Fibroblast of skin of left quadriceps (primary cell): ENCODE measurements at regions not wholly inside any gene's neighbourhood (a gene's known extent, or its start where the extent isn't known, plus 50 kb on each side); places are given as distances from the start of the nearest gene placed in this dataset.
"Not testable (repeated sequence)": the region's sequence is repeated elsewhere in the genome, so short reads cannot be mapped to it uniquely, and the experiment has no call there.

Experiments
- DNase-seq, 2 experiments: peaks; one replicate each; pipeline ENCODE4 v3.0.0-alpha.2; 2013; ENCODE audit warnings: low read depth in 2 of 2

- DNase-seq = no peak
These were observed 55.1 kb downstream of the SOX9 start for GRCh38 chr17:72175787-72176515.

GRCh38 chr17:72176516-72176851 lies 55.7 kb downstream of the SOX9 start:
- DNase-seq = no peak

DNA sequence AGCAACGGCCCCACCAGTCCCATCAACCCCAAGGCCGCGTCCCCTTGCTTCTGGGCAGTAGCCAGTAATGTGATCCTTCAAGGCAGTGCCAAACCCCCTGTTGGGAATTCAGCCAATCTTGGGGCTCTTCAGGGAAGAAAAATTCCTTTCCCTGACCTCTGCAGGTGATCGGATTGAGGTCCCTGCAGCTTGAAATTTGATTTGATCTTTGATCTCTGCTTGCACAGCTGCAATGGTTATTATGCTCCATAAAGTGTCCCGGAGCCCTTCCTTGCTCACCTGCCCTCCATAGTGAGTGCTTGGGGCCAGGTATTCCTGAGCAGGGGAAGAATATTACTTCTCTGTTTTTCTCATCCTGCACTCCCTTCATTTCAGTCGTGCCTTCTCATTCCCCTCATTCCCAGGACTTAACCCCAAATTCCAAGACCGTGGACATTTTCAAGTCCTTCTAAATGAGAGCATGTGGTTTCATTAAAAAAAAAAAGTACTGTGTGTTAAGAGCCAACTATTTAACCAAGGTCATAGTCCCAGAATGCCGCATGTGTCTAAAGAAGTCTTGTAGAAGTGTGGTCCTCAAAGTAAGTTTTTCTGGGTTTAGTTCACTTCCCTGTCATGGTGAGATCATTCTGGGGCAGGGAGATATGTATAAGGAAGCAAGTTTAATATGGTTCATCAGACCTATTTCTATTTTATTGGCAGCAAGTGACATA lies 56.3 kb downstream of the SOX9 start:
- no peak for DNase-seq

DNA sequence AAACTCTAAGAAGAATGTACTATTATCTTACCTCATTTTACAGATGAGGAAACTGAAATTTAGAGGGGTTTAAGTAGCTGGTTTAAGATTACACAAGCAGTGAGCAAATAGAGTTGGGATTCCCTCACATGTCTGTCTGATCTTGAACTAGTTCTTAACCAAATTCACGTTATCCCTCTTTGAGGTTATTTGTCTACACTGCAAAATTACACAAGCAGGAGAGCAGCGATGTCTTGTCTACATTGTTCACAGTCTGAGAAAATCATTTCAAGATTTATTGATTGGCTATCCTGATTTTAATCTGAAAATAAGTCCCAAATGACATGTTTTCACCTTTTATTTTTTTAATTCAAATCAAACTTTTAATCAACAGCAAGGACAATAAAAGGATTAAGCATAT lies 56.9 kb downstream of the SOX9 start:
- no peak for DNase-seq

GRCh38 chr17:72182371-72182873 lies 61.6 kb downstream of the SOX9 start:
- no peak for DNase-seq

GRCh38 chr17:72183194-72183685 lies 62.4 kb downstream of the SOX9 start:
- no peak for DNase-seq

- DNase-seq = no peak
These were observed 64.0 kb downstream of the SOX9 start for GRCh38 chr17:72184805-72185204.

DNA sequence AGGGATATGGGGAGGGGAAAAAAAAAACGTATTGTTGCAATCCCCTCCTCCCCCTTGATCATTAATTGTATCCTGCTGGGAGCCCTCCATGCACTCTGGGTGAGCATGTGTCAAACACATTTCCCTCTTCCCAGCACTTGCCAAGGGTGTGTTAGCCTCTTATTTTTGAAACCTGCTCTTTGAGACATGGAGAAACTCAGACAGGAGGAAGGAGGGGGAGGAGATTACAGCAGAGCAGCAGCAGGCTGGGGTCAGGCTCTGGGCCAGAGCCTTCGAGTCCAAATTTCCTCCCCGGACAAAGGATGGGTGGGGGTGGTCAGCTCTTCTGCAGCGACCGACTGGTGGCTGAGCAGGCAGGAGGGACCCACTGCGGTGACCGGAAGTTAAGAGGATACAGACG lies 64.7 kb downstream of the SOX9 start:
- DNase-seq = peak in 1 of 2 experiments; percentile 18

- DNase-seq = no peak
These were observed 66.7 kb downstream of the SOX9 start for GRCh38 chr17:72187556-72187955.

- DNase-seq = no peak
These were observed 68.0 kb downstream of the SOX9 start for GRCh38 chr17:72188801-72189200.

GRCh38 chr17:72189768-72190593 lies 69.2 kb downstream of the SOX9 start:
- DNase-seq = no peak

DNA sequence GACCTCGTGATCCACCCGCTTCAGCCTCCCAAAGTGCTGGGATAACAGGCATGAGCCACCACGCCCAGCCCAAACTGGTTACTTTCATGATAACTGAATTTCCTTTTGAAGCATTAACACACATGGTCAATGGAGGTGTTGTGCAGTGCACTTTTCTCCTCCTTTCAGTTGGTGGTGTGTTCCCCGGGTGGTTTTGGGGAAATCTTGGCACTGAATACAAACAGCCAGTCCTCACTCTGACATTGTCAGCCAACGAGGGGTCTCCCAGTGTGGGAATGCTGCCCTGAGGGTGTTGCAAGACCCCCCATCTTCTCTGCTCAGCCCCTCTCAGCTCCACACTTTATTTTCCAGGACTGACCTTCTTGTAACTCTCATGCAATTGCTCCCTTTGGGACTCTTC lies 70.5 kb downstream of the SOX9 start:
- no peak for DNase-seq

GRCh38 chr17:72191921-72192799 lies 71.3 kb downstream of the SOX9 start:
- peak; percentile 70 to 71 for DNase-seq

- peak in 1 of 2 experiments; percentile 12 for DNase-seq
These were observed 72.0 kb downstream of the SOX9 start for GRCh38 chr17:72192800-72193192.

DNA sequence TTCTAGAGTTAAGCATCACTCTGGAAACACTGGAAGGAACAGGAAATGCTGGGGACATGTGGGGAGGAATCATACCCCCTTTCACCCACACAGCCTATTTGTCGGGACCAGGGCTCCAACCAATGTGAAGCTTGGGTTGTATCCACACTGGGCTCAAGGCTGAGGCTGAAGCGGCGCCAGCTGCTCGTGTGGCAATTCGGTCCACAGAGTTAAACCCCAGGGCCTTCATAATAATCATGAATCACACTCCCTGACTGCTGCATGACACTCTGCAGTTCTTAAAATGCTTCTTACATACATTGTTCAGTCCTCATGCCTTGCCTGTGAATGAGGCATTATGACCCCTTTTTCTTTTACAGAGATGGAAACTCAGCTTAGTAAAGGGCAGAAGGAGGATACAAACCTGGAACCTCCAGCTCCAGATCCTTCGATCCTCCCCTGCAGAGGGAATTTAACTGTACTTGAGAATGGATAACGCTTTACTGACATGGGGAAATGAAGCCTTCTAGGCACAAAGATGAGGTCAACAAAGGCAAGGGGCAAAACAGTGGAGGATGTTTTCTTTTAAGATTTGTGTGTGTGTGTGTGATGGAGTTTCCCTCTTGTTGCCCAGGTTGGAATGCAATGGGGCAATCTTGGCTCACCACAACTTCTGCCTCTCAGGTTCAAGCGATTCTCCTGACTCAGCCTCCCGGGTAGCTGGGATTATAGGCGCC lies 72.7 kb downstream of the SOX9 start:
- no peak for DNase-seq

GRCh38 chr17:72194107-72194440 lies 73.3 kb downstream of the SOX9 start:
- not testable (repeated sequence) for DNase-seq

DNA sequence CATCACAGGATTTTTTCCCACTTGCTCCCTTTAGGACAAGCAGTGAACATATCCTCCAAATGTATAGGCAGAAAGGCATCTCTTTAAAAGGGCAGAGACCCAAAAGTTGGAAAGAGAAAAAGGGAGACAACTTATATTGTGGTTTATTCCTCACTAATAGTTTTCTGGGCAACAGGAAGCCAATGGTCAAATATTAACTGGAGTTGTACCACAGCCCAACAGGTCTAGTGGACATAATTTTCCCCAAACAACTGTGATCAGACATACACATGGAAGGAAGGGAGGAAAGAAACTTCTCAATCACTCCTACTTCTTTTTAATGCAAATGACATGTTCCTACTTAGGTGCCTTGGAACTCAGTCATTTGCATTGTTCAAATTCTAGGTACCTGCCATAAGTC lies 78.4 kb downstream of the SOX9 start:
- no peak for DNase-seq

DNA sequence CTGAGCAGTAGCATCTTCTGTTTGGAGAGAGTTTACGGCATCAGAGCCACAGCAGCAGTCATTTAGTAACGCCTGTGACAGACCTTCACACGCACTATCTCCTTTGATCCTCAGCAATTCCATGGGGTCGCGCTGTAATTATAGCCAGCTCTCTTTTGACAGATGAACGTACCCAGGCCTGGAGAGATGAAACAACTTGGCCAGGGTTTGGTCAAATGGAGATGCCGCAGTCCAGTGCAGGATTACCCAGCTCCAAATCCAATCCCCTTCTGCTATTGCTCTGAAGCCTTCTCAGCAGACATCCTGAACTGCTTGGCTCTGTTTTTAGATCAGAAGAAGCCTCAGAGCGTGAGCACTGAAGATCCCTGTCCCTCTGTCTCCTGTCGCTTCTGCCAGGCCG lies 83.9 kb downstream of the SOX9 start:
- no peak for DNase-seq

- DNase-seq = no peak
These were observed 84.5 kb downstream of the SOX9 start for GRCh38 chr17:72205357-72205756.

GRCh38 chr17:72205822-72206221 lies 85.0 kb downstream of the SOX9 start:
- DNase-seq = no peak

DNA sequence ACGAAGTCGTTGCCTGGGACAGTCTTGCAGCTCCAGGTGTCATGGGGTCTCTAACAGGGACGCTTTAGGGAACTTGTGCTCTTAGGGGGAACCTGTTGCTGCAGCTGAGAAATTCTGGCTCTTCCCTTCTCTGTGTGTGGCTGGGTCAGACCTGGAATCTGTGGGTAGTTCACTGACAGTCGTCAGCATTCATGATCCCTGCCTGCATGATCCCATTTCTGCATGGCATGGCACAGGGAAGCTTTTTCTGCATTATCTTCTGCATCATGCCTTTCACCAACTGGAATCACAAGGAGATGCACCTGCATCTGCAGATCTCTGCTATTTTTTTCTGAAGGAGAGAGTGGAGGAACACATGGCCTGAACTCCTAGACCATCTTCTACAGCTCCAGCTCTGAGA lies 85.6 kb downstream of the SOX9 start:
- DNase-seq = no peak
